H54 (cell line): ENCODE measurements at regions not wholly inside any gene's neighbourhood (a gene's known extent, or its start where the extent isn't known, plus 50 kb on each side); places are given as distances from the start of the nearest gene placed in this dataset.
"Not testable (repeated sequence)": the region's sequence is repeated elsewhere in the genome, so short reads cannot be mapped to it uniquely, and the experiment has no call there.

Source experiments
- DNase-seq: peaks from one replicate; pipeline ENCODE4 v3.0.0; 2011; ENCODE audit warnings: low spot score, mixed read lengths; ENCODE audit not compliant: insufficient read length
- FAIRE-seq: peaks from 3 replicates; lab custom pipeline; 2011; peaks lifted over from hg19 to GRCh38; lab: Jason Lieb, UNC
- POLR2A ChIP-seq: IDR thresholded peaks from 2 replicates; pipeline ENCODE4 v1.6.1; 2011; ENCODE audit warnings: low read depth, mild to moderate bottlenecking, low read length

GRCh38 chr13:40017662-40018262, 362.3 kb downstream of the COG6 start:
- DNase-seq (no peak), FAIRE-seq (no peak)
- TF ChIP-seq POLR2A = no peak

- FAIRE-seq = no peak
- DNase-seq = no peak
- TF ChIP-seq POLR2A = no peak
Observed at GRCh38 chr13:40023595-40024203, 368.2 kb downstream of the COG6 start.

- DNase-seq (no peak), FAIRE-seq (no peak)
Observed at GRCh38 chr13:40024204-40024966, 368.9 kb downstream of the COG6 start.

GRCh38 chr13:40024967-40025714, 369.7 kb downstream of the COG6 start:
- DNase-seq (no peak), FAIRE-seq (no peak)
- no peak for TF ChIP-seq POLR2A

More at GRCh38 chr13:40024204-40024966, 368.9 kb downstream of the COG6 start:
- TF ChIP-seq POLR2A = no peak

GRCh38 chr13:40026174-40026585, 370.7 kb downstream of the COG6 start:
- DNase-seq (no peak), FAIRE-seq (no peak)
- TF ChIP-seq POLR2A = no peak

- no peak for TF ChIP-seq POLR2A
- no peak for DNase-seq
Observed at GRCh38 chr13:40026741-40027140, 371.3 kb downstream of the COG6 start.

GRCh38 chr13:40028446-40028845, 373.0 kb downstream of the COG6 start:
- no peak for TF ChIP-seq POLR2A
- FAIRE-seq = no peak
- DNase-seq = no peak

More at GRCh38 chr13:40026741-40027140, 371.3 kb downstream of the COG6 start:
- FAIRE-seq = no peak

- DNase-seq (no peak), FAIRE-seq (no peak)
- TF ChIP-seq POLR2A = no peak
Observed at GRCh38 chr13:40031031-40031430, 375.6 kb downstream of the COG6 start.

GRCh38 chr13:40039061-40039460, 383.6 kb downstream of the COG6 start:
- TF ChIP-seq POLR2A = no peak
- FAIRE-seq = no peak
- DNase-seq = no peak

- FAIRE-seq = no peak
- TF ChIP-seq POLR2A = no peak
- DNase-seq = no peak
Observed at GRCh38 chr13:40042991-40043390, 387.5 kb downstream of the COG6 start.

GRCh38 chr13:40043764-40044163, 388.3 kb downstream of the COG6 start:
- no peak for TF ChIP-seq POLR2A
- FAIRE-seq = no peak
- no peak for DNase-seq

- FAIRE-seq (no peak), DNase-seq (no peak)
- TF ChIP-seq POLR2A = no peak
Observed at GRCh38 chr13:40047322-40047771, 391.9 kb downstream of the COG6 start.

GRCh38 chr13:40048551-40048950, 393.1 kb downstream of the COG6 start:
- FAIRE-seq (no peak), DNase-seq (no peak)
- no peak for TF ChIP-seq POLR2A

GRCh38 chr13:40052954-40053353, 397.5 kb downstream of the COG6 start:
- FAIRE-seq (no peak), DNase-seq (no peak)
- no peak for TF ChIP-seq POLR2A

- no peak for FAIRE-seq
- no peak for DNase-seq
- no peak for TF ChIP-seq POLR2A
Observed at GRCh38 chr13:40053401-40053800, 397.9 kb downstream of the COG6 start.

GRCh38 chr13:40054422-40054821, 399.0 kb downstream of the COG6 start:
- DNase-seq, FAIRE-seq: not testable (repeated sequence)
